ENCODE measurements at regions not wholly inside any gene's neighbourhood (a gene's known extent, or its start where the extent isn't known, plus 50 kb on each side); places are given as distances from the start of the nearest gene placed in this dataset.

DNA sequence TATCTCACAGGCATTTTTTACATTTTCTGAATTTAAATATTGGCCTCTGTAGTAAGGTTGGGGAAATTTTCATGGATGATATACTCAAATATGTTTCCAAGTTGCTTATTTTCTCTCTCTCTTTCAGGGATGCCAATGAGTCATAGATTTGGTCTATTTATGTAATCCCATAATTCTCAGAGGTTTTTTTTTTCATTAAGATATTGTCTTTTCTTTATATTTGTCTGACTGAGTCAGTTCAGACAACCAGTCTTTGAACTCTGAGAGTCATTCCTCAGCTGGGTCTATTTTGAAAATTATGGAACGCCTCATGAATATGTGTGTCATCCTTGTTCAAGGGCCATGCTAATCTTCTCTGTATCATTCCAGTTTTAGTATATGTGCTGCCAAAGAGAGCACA, 223.2 kb downstream of the PCSK1 start:
- TF ChIP-seq, protein P1, sequence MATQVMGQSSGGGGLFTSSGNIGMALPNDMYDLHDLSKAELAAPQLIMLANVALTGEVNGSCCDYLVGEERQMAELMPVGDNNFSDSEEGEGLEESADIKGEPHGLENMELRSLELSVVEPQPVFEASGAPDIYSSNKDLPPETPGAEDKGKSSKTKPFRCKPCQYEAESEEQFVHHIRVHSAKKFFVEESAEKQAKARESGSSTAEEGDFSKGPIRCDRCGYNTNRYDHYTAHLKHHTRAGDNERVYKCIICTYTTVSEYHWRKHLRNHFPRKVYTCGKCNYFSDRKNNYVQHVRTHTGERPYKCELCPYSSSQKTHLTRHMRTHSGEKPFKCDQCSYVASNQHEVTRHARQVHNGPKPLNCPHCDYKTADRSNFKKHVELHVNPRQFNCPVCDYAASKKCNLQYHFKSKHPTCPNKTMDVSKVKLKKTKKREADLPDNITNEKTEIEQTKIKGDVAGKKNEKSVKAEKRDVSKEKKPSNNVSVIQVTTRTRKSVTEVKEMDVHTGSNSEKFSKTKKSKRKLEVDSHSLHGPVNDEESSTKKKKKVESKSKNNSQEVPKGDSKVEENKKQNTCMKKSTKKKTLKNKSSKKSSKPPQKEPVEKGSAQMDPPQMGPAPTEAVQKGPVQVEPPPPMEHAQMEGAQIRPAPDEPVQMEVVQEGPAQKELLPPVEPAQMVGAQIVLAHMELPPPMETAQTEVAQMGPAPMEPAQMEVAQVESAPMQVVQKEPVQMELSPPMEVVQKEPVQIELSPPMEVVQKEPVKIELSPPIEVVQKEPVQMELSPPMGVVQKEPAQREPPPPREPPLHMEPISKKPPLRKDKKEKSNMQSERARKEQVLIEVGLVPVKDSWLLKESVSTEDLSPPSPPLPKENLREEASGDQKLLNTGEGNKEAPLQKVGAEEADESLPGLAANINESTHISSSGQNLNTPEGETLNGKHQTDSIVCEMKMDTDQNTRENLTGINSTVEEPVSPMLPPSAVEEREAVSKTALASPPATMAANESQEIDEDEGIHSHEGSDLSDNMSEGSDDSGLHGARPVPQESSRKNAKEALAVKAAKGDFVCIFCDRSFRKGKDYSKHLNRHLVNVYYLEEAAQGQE (IDR thresholded peaks at IDR 0.05; ENCODE audit: low read depth, low read length): no peak
- TF ChIP-seq, protein P2, sequence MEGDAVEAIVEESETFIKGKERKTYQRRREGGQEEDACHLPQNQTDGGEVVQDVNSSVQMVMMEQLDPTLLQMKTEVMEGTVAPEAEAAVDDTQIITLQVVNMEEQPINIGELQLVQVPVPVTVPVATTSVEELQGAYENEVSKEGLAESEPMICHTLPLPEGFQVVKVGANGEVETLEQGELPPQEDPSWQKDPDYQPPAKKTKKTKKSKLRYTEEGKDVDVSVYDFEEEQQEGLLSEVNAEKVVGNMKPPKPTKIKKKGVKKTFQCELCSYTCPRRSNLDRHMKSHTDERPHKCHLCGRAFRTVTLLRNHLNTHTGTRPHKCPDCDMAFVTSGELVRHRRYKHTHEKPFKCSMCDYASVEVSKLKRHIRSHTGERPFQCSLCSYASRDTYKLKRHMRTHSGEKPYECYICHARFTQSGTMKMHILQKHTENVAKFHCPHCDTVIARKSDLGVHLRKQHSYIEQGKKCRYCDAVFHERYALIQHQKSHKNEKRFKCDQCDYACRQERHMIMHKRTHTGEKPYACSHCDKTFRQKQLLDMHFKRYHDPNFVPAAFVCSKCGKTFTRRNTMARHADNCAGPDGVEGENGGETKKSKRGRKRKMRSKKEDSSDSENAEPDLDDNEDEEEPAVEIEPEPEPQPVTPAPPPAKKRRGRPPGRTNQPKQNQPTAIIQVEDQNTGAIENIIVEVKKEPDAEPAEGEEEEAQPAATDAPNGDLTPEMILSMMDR (IDR thresholded peaks at IDR 0.05): no peak

Data from SK-N-SH (cell line).